GM19240 (cell line): ENCODE measurements at regions not wholly inside any gene's neighbourhood (a gene's known extent, or its start where the extent isn't known, plus 50 kb on each side); places are given as distances from the start of the nearest gene placed in this dataset.

Experiments
- DNase-seq: peaks from one replicate; pipeline ENCODE4 v3.0.0; 2011; ENCODE audit warnings: low spot score; ENCODE audit not compliant: insufficient read length

DNA sequence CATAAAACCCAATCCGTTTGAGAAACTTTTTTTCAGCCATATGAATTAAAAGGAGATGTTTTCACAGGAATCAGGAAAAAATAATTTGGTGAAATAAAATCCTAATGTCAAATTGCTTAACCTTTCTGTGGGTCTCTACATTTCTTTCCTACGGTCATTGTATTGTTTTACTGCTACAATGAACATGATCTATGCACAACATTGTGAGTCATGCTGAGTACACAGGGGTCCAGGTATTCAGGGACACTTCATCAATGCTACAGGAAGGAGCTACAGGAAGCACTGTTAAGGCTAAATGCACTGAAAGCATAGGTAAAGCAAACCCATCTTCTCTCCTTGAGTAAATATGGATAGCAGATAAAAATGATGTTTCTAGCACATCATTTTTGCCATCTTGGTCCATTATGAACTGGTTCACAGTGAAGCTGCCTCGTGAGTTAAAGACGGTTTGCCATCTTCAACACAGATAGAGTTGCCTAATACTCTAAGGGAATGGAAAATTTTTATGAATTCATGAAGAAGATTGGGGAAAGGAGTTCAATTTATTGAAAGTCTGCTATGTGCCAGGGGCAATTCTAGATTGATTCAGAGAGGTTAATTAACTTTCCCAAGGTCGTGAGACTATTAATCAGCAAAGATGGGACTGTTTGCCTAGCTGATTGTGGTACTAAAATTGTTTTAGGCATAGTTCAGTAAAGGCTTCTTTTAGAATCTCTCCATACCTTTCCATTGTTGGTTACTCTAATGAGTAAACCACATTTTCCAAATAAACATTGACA lies 85.5 kb downstream of the DIRAS2 start:
- DNase-seq: no peak

DNA sequence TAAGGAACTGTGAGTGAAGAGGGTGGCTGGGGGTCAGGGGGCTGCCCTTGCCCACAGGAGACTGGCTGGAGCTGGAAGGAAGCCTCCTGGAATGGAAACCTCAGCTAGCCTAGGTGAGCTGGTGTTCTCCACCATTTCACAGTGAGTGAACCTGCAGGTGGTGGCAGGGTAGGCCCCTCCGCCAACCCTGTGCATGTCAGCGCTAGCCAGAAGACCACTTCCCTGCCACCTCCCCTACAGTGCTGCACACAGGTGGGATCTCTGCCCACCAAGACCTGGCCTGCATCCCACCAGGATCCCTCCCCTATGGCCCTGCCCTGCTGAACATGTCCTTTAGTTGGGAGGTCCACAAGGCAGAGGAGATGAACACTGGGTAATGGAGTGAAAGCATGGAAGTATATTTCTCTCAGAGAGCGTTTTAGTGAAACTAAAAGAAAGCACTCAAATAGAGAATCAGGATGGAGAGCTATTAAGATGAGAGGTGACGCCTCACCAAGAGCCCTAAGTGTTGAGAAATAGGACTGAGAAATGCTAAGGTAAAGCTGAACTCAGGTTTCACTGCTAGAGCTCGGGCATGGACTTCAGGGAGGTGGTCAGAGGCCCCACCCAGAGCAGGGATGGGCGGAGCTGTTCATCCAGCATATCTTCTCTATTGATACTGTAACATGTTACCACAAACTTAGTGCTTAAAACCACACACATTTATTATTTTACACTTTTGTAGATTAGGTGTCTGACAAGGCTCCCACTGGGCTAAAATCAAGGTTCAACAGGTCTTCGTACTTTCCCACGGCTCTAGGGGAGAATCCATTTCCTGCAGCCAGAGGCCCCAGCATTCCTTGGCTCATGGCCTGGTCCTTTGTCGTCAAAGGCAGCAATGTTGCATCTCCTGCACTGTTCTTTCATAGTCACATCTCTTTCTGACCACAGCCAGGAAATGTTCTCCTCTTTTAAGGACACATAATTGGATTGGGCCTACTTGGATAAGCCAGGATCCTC lies 83.2 kb downstream of the DIRAS2 start:
- no peak for DNase-seq
